Spleen (tissue), 7 donors: ENCODE measurements at regions not wholly inside any gene's neighbourhood (a gene's known extent, or its start where the extent isn't known, plus 50 kb on each side); places are given as distances from the start of the nearest gene placed in this dataset.

ENCODE experiments used
- CTCF ChIP-seq, 11 experiments: fragments of 200-600 bp in 7 of 11; fragments of 450-650 bp in 4 of 11; sonication (generic) in 4 of 11; IDR thresholded peaks in 8 of 11; conservative IDR thresholded peaks in 3 of 11; 1 replicate in 7 of 11; 2 replicates in 4 of 11; pipeline versions ENCODE4 v1.4.0 to v1.8.0; 2016 to 2021; ENCODE audit warnings: antibody characterized with exemption in 11 of 11, inconsistent platforms in 4 of 11, mild to moderate bottlenecking in 1 of 11
- POLR2A ChIP-seq, 3 donors: fragments of 450-650 bp; IDR thresholded peaks; one replicate each; pipeline ENCODE4 v1.5.1; 2017; ENCODE audit warnings: antibody characterized with exemption in 3 of 3, mild to moderate bottlenecking in 1 of 3
- POLR2AphosphoS5 ChIP-seq, 3 donors: sonication (generic); formaldehyde crosslinking; IDR thresholded peaks; one replicate each; pipeline ENCODE4 v1.5.1; 2017; ENCODE audit warnings: antibody characterized with exemption in 3 of 3
- donor health status: DM: no; HTN: no; CAD: no; lungs with moderate emphysema.
- donor health status: DM: no; HTN: no; CAD: no.
- donor health status: DM: no; HTN: no; CAD: no.

DNA sequence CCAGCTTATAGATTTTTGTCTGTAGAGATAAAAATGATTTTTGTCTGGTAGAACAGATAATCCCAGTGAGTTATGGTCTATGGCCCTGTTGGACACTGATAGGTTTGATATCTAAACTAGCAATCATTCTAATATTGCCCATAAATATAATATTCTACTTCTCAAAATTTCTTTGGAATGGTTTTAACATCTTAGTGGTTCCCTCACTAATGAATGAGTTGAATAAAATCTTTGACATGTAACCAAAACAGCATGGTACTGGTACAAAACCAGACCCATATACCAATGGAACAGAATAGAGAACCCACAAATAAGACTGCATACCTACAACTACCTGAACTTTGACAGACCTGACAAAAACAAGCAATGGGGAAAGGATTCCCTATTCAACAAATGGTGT lies 219.7 kb downstream of the SEC61B start:
- no peak for TF ChIP-seq POLR2A (IDR thresholded peaks at IDR 0.05)
- no peak for TF ChIP-seq CTCF (IDR thresholded peaks at IDR 0.05 in 8 of 11, conservative IDR thresholded peaks at IDR 0.05 in 3 of 11)
- TF ChIP-seq POLR2AphosphoS5 (IDR thresholded peaks at IDR 0.05), result no peak
